ENCODE measurements at regions not wholly inside any gene's neighbourhood (a gene's known extent, or its start where the extent isn't known, plus 50 kb on each side); places are given as distances from the start of the nearest gene placed in this dataset.

GRCh38 chr21:18893406-18893805, 489.8 kb upstream of the TMPRSS15 start:
- TF ChIP-seq CTCF (IDR thresholded peaks at IDR 0.05) (no peak), POLR2AphosphoS5 (IDR thresholded peaks at IDR 0.05; ENCODE audit: low read depth, low read length) (no peak), REST (IDR thresholded peaks at IDR 0.05; ENCODE audit: insufficient read depth in 1 of 2, low read depth in 2 of 2, low read length in 1 of 2) (no peak), SIN3A (IDR thresholded peaks at IDR 0.05; ENCODE audit: borderline replicate concordance, insufficient read depth, low read depth, low read length) (no peak)
